ENCODE measurements at regions not wholly inside any gene's neighbourhood (a gene's known extent, or its start where the extent isn't known, plus 50 kb on each side); places are given as distances from the start of the nearest gene placed in this dataset.
"Not testable (repeated sequence)": the region's sequence is repeated elsewhere in the genome, so short reads cannot be mapped to it uniquely, and the experiment has no call there.

- H3K36me3 ChIP-seq (ENCODE audit: low read depth, low read length) = no peaks in the 10 kb centered on the region
- H4K20me1 ChIP-seq (ENCODE audit: low read length) = no peaks in the 10 kb centered on the region
- H3K4me3 ChIP-seq (ENCODE audit: low read length) = peak overlapping the region; percentile 52
- no peaks in the 10 kb centered on the region for H3K79me2 ChIP-seq (ENCODE audit: low read length)
- H3K27me3 ChIP-seq (ENCODE audit: low read length) = no peaks in the 10 kb centered on the region
- peak; percentile 90 for ATAC-seq
- no peaks in the 10 kb centered on the region for H3K9me3 ChIP-seq (ENCODE audit: low read length)
- no peaks in the 10 kb centered on the region for H3K9me2 ChIP-seq (replicated peaks; ENCODE audit: low read length)
- H3K9ac ChIP-seq (ENCODE audit: low read length) = 0 out of 2 replicates have a peak overlapping the region, but pooled peaks have one; percentile 1
- TF ChIP-seq EZH2phosphoT487 (IDR thresholded peaks at IDR 0.05; ENCODE audit: borderline replicate concordance, low read length) = no peak
- TF ChIP-seq CTCF (conservative IDR thresholded peaks at IDR 0.05; ENCODE audit: low read depth, low read length) = no peak; the same call in 1 of the 2 replicates
- TF ChIP-seq EZH2 (IDR thresholded peaks at IDR 0.05; ENCODE audit: low read length, unreplicated experiment) = no peak
- ChIA-PET POLR2A (ENCODE audit: unreplicated experiment) (no interaction called here), CTCF (no interaction called here)
- BruUV-seq (replicated peaks) = no TSS peak
- H3K4me2 ChIP-seq (ENCODE audit: low read length) = peak overlapping the region; percentile 78
- H3K27ac ChIP-seq (ENCODE audit: low read length) = peak overlapping the region; percentile 76
- intact Hi-C loops (cut with micrococcal nuclease) = loop anchor here (2.0 to 5.0 kb wide), 3 partner anchors 43 to 284 kb away; no protein-coding TSS in a partner anchor
- H2AFZ ChIP-seq (ENCODE audit: low read length) = peak overlapping the region; percentile 37
- DNase-seq = peak; percentile 88
- peaks cover 27% of the 10 kb centered on the region for H3K4me1 ChIP-seq (ENCODE audit: insufficient read depth, low read length)
- H3F3A ChIP-seq (ENCODE audit: low read length, unreplicated experiment) = peaks cover 7% of the 10 kb centered on the region
Observed at GRCh38 chr11:96748639-96749370, 359.0 kb downstream of the JRKL start.

DNA sequence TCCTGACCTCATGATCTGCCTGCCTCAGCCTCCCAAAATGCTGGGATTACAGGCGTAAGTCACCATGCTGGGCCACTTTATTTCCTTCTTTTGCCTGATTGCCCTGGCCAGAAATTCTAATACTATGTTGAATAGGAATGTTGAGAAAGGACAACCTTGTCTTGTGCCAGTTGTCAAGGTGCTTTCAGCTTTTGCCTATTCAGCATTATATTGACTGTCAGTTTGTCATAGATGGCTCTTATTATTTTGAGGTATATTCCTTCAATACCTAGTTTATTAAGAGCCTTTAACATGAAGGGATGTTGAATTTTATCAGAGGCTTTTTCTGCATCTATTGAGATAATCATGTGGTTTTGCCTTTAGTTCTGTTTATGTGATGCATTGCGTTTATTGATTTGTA lies 362.0 kb downstream of the JRKL start:
- H4K20me1 ChIP-seq (ENCODE audit: low read length); H3K27ac ChIP-seq (ENCODE audit: low read length); intact Hi-C loops (cut with micrococcal nuclease); H3K27me3 ChIP-seq (ENCODE audit: low read length); H3K79me2 ChIP-seq (ENCODE audit: low read length); POLR2A ChIA-PET (ENCODE audit: unreplicated experiment); H3K9me3 ChIP-seq (ENCODE audit: low read length); H3K4me2 ChIP-seq (ENCODE audit: low read length); DNase-seq; CTCF ChIA-PET; H3K36me3 ChIP-seq (ENCODE audit: low read depth, low read length); H2AFZ ChIP-seq (ENCODE audit: low read length); H3K4me3 ChIP-seq (ENCODE audit: low read length); ATAC-seq; BruUV-seq (replicated peaks); H3K9ac ChIP-seq (ENCODE audit: low read length); H3K9me2 ChIP-seq (replicated peaks; ENCODE audit: low read length); H3F3A ChIP-seq (ENCODE audit: low read length, unreplicated experiment): not testable (repeated sequence)
- H3K4me1 ChIP-seq (ENCODE audit: insufficient read depth, low read length) = peaks cover 27% of the 10 kb centered on the region

DNA sequence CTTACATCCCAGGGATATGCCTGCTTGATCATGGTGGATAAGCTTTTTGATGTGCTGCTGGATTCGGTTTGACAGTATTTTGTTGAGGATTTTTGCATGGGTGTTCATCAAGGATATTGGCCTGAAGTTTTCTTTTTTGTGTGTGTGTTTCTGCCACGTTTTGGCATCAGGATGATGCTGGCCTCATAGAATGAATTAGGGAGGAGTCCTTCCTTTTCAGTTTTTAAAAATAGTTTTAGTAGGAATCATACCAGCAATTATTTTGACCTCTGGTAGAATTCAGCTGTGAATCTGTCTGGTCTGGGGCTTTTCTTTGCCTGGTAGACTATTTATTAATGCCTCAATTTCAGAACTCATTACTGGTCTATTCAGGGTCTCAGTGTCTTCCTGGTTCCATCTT lies 362.4 kb downstream of the JRKL start:
- H2AFZ ChIP-seq (ENCODE audit: low read length) = no peak overlapping the region
- intact Hi-C loops (cut with micrococcal nuclease) = no loop called here
- H3F3A ChIP-seq (ENCODE audit: low read length, unreplicated experiment) = peaks cover 7% of the 10 kb centered on the region

More for the DNA sequence above, 362.4 kb downstream of the JRKL start:
- no peaks in the 10 kb centered on the region for H4K20me1 ChIP-seq (ENCODE audit: low read length)
- no peaks in the 10 kb centered on the region for H3K79me2 ChIP-seq (ENCODE audit: low read length)
- ChIA-PET CTCF (no interaction called here), POLR2A (ENCODE audit: unreplicated experiment) (no interaction called here)
- no peak overlapping the region for H3K4me3 ChIP-seq (ENCODE audit: low read length)
- no peaks in the 10 kb centered on the region for H3K27me3 ChIP-seq (ENCODE audit: low read length)
- no peak for DNase-seq
- H3K4me1 ChIP-seq (ENCODE audit: insufficient read depth, low read length) = peaks cover 27% of the 10 kb centered on the region
- ATAC-seq = no peak
- no peaks in the 10 kb centered on the region for H3K9me3 ChIP-seq (ENCODE audit: low read length)
- H3K4me2 ChIP-seq (ENCODE audit: low read length) = no peak overlapping the region
- no peaks in the 10 kb centered on the region for H3K36me3 ChIP-seq (ENCODE audit: low read depth, low read length)
- no TSS peak for BruUV-seq (replicated peaks)
- H3K27ac ChIP-seq (ENCODE audit: low read length) = no peak overlapping the region
- no peaks in the 10 kb centered on the region for H3K9me2 ChIP-seq (replicated peaks; ENCODE audit: low read length)
- H3K9ac ChIP-seq (ENCODE audit: low read length) = no peak overlapping the region
- no peak for TF ChIP-seq EZH2 (IDR thresholded peaks at IDR 0.05; ENCODE audit: low read length, unreplicated experiment)
- TF ChIP-seq CTCF (conservative IDR thresholded peaks at IDR 0.05; ENCODE audit: low read depth, low read length) = no peak
- no peak for TF ChIP-seq EZH2phosphoT487 (IDR thresholded peaks at IDR 0.05; ENCODE audit: borderline replicate concordance, low read length)
